ENCODE measurements at regions not wholly inside any gene's neighbourhood (a gene's known extent, or its start where the extent isn't known, plus 50 kb on each side); places are given as distances from the start of the nearest gene placed in this dataset.

DNA sequence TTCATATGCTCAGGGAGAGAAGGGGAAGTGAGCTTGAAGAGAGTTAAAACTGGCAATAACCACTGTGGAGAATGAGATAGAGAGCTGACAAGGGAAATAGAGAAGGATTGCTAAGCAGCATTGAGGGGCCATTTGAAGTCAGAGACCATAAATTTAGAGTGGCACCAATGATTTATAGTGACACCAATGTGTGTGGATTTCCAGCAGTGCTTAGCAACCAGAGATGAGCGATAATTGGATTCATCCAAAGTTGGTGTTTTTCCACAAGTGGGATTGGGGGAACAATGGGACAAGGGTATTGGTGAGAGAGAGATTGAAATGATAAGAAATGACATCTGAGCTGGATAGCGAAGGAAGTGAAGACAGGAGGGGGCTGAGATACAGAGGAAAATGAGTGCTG, 114.1 kb downstream of the C1orf94 start:
- TF ChIP-seq PBX3 (CRISPR knock-in tag; IDR thresholded peaks at IDR 0.05) (no peak), KLF17 (tag by site-specific recombination; IDR thresholded peaks at IDR 0.05) (no peak), ZSCAN23 (tag by site-specific recombination; IDR thresholded peaks at IDR 0.05) (no peak), ZNF707 (tag by site-specific recombination; IDR thresholded peaks at IDR 0.05) (no peak), KLF10 (tag by site-specific recombination; IDR thresholded peaks at IDR 0.05) (no peak), ZBTB7A (tag by site-specific recombination; IDR thresholded peaks at IDR 0.05; ENCODE audit: low read depth) (no peak), ZNF404 (tag by site-specific recombination; IDR thresholded peaks at IDR 0.05) (no peak), ZNF596 (tag by site-specific recombination; IDR thresholded peaks at IDR 0.05) (no peak), MZF1 (tag by site-specific recombination; IDR thresholded peaks at IDR 0.05; ENCODE audit: borderline replicate concordance) (no peak), ZNF792 (tag by site-specific recombination; IDR thresholded peaks at IDR 0.05) (no peak), ZNF747 (tag by site-specific recombination; IDR thresholded peaks at IDR 0.05) (no peak), GLIS2 (tag by site-specific recombination; IDR thresholded peaks at IDR 0.05) (no peak), ZBTB48 (tag by site-specific recombination; IDR thresholded peaks at IDR 0.05) (no peak), ZNF302 (tag by site-specific recombination; IDR thresholded peaks at IDR 0.05; ENCODE audit: low read depth) (no peak)
- TF ChIP-seq, protein P1, sequence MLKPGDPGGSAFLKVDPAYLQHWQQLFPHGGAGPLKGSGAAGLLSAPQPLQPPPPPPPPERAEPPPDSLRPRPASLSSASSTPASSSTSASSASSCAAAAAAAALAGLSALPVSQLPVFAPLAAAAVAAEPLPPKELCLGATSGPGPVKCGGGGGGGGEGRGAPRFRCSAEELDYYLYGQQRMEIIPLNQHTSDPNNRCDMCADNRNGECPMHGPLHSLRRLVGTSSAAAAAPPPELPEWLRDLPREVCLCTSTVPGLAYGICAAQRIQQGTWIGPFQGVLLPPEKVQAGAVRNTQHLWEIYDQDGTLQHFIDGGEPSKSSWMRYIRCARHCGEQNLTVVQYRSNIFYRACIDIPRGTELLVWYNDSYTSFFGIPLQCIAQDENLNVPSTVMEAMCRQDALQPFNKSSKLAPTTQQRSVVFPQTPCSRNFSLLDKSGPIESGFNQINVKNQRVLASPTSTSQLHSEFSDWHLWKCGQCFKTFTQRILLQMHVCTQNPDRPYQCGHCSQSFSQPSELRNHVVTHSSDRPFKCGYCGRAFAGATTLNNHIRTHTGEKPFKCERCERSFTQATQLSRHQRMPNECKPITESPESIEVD (tag by site-specific recombination; IDR thresholded peaks at IDR 0.05): no peak
- TF ChIP-seq, protein P2, sequence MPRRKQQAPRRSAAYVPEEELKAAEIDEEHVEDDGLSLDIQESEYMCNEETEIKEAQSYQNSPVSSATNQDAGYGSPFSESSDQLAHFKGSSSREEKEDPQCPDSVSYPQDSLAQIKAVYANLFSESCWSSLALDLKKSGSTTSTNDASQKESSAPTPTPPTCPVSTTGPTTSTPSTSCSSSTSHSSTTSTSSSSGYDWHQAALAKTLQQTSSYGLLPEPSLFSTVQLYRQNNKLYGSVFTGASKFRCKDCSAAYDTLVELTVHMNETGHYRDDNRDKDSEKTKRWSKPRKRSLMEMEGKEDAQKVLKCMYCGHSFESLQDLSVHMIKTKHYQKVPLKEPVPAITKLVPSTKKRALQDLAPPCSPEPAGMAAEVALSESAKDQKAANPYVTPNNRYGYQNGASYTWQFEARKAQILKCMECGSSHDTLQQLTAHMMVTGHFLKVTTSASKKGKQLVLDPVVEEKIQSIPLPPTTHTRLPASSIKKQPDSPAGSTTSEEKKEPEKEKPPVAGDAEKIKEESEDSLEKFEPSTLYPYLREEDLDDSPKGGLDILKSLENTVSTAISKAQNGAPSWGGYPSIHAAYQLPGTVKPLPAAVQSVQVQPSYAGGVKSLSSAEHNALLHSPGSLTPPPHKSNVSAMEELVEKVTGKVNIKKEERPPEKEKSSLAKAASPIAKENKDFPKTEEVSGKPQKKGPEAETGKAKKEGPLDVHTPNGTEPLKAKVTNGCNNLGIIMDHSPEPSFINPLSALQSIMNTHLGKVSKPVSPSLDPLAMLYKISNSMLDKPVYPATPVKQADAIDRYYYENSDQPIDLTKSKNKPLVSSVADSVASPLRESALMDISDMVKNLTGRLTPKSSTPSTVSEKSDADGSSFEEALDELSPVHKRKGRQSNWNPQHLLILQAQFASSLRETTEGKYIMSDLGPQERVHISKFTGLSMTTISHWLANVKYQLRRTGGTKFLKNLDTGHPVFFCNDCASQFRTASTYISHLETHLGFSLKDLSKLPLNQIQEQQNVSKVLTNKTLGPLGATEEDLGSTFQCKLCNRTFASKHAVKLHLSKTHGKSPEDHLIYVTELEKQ (tag by site-specific recombination; IDR thresholded peaks at IDR 0.05; ENCODE audit: borderline replicate concordance): no peak
- Histone ChIP-seq H3K27ac (ENCODE audit: extremely low read depth, low read depth, low read length) (no peak overlapping the region), H3K4me3 (ENCODE audit: low read depth, low read length) (no peak overlapping the region), H3K9me3 (ENCODE audit: control insufficient read depth, insufficient read depth, low read depth, low read length) (no peaks in the 10 kb centered on the region), H3K4me1 (ENCODE audit: control insufficient read depth, insufficient read depth, low read length) (no peaks in the 10 kb centered on the region), H3K36me3 (ENCODE audit: control insufficient read depth in 2 of 2, insufficient read depth in 1 of 2, low read length in 2 of 2) (no peaks in the 10 kb centered on the region)
- CTCF ChIA-PET: interaction anchor here (0.9 kb wide), 1 partner anchor 451 kb away, joined by 3 read pairs; no protein-coding TSS in a partner anchor
- POLR2A ChIA-PET: no interaction called here

GRCh38 chr1:34292472-34292871, 115.8 kb downstream of the C1orf94 start:
- Histone ChIP-seq H3K9me3 (ENCODE audit: control insufficient read depth, insufficient read depth, low read depth, low read length) (no peaks in the 10 kb centered on the region), H3K36me3 (ENCODE audit: control insufficient read depth in 2 of 2, insufficient read depth in 1 of 2, low read length in 2 of 2) (no peaks in the 10 kb centered on the region), H3K4me3 (ENCODE audit: low read depth, low read length) (no peak overlapping the region), H3K27ac (ENCODE audit: extremely low read depth, low read depth, low read length) (no peak overlapping the region), H3K4me1 (ENCODE audit: control insufficient read depth, insufficient read depth, low read length) (no peaks in the 10 kb centered on the region)
- ChIA-PET CTCF (interaction anchor here (1.2 kb wide), 1 partner anchor 49 kb away, joined by 3 read pairs; no protein-coding TSS in a partner anchor), POLR2A (no interaction called here)
- TF ChIP-seq, protein P3, sequence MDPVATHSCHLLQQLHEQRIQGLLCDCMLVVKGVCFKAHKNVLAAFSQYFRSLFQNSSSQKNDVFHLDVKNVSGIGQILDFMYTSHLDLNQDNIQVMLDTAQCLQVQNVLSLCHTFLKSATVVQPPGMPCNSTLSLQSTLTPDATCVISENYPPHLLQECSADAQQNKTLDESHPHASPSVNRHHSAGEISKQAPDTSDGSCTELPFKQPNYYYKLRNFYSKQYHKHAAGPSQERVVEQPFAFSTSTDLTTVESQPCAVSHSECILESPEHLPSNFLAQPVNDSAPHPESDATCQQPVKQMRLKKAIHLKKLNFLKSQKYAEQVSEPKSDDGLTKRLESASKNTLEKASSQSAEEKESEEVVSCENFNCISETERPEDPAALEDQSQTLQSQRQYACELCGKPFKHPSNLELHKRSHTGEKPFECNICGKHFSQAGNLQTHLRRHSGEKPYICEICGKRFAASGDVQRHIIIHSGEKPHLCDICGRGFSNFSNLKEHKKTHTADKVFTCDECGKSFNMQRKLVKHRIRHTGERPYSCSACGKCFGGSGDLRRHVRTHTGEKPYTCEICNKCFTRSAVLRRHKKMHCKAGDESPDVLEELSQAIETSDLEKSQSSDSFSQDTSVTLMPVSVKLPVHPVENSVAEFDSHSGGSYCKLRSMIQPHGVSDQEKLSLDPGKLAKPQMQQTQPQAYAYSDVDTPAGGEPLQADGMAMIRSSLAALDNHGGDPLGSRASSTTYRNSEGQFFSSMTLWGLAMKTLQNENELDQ (tag by site-specific recombination; IDR thresholded peaks at IDR 0.05; ENCODE audit: low read depth): no peak
- TF ChIP-seq ZNF623 (tag by site-specific recombination; IDR thresholded peaks at IDR 0.05) (no peak), SCRT1 (tag by site-specific recombination; IDR thresholded peaks at IDR 0.05; ENCODE audit: borderline replicate concordance) (no peak), ZNF654 (tag by site-specific recombination; IDR thresholded peaks at IDR 0.05; ENCODE audit: low read depth) (no peak), OSR2 (tag by site-specific recombination; IDR thresholded peaks at IDR 0.05) (no peak), ZNF335 (tag by site-specific recombination; conservative IDR thresholded peaks at IDR 0.05) (no peak), ZNF777 (tag by site-specific recombination; IDR thresholded peaks at IDR 0.05; ENCODE audit: borderline replicate concordance) (no peak), ZNF140 (tag by site-specific recombination; IDR thresholded peaks at IDR 0.05) (no peak), ZBTB26 (tag by site-specific recombination; optimal IDR thresholded peaks at IDR 0.05) (no peak)
